GM19240 (cell line): ENCODE measurements at regions not wholly inside any gene's neighbourhood (a gene's known extent, or its start where the extent isn't known, plus 50 kb on each side); places are given as distances from the start of the nearest gene placed in this dataset.
A peak's percentile ranks its signal among the peaks of the same experiment; 100 is the strongest.

ENCODE experiments used
- DNase-seq: peaks from one replicate; pipeline ENCODE4 v3.0.0; 2011; ENCODE audit warnings: low spot score; ENCODE audit not compliant: insufficient read length

GRCh38 chr3:70386846-70387245 is 74.4 kb upstream of the MDFIC2 start:
- no peak for DNase-seq

DNA sequence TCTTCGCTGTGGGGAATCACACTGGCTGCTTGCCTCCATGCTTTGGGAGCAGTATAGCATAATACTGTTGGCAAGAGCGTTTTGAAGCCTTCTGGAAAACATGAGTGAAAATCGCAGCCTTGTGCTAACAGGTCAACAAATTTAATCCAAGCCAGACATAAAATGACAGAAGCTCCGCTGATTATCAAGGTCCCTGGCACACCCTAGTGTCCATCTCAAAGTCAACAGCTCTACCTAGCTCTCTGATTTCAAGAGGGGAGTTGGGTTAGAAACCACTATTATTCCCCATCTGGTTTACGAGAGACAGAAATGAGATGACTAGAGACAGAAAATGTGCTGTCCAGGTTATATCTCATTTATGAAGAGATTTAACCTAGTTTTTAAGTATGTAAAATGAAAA is 73.6 kb upstream of the MDFIC2 start:
- no peak for DNase-seq

DNA sequence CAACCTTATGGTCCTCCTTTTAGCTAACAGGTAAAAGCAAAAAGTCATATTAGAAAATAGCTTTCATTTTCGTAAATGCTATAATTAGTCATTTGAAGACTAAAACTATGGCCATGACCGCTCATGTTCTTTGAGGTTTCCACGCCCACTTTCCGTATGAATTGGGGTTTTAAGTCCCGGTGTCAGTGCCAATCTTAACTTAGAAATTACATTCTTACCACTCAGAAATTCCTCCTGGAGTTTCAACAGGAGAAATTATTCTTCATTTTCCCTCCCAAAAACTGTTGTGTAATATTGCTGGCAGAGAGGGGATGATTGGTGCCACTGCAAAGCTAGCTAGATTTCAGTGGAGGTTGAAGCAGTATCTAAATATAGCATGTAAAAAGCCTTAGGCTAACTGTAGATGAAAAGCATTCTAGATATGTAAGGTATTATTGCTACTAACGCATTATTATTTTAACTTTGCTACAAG is 71.0 kb upstream of the MDFIC2 start:
- peak; percentile 6 for DNase-seq

DNA sequence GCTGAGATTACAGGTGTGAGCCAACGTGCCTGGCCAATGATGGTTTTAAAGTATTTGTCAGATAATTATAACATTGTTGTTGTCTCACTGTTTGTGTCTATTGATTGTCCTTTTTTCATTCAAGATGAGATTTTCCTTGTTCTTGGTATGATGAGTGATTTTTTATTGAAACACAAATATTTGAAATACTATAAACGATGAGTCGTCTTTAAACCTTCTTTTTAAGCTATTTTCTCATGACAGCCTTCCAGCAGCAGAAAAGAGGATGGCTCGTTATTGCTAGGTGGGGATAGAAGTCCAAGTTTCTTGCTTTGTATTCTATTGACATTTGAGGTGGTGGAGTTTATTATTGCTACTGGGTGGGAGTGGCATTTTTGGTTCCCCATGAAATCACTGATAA is 61.7 kb upstream of the MDFIC2 start:
- DNase-seq = no peak
